ENCODE measurements at regions not wholly inside any gene's neighbourhood (a gene's known extent, or its start where the extent isn't known, plus 50 kb on each side); places are given as distances from the start of the nearest gene placed in this dataset.

DNA sequence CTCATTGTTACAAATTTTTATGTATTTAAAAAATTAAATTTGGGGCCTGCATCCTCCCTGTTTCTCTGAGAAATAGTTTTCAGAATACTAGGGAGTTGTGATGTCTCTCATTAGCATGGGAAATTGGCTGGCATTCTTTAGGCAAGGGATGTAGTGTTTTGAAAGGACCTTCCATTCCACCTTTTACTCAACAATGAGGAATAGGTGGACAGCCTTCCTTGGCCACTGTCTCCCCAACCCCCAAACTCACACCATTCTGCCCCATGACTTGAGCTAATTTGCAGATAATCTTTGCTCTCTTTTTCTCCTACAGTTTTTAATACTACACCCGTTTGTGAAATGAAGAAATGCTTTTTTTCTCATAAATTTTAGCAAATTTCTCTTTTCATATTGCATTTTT is 244.6 kb upstream of the SPRY2 start:
- no peak for DNase-seq (ENCODE audit: low spot score)

DNA sequence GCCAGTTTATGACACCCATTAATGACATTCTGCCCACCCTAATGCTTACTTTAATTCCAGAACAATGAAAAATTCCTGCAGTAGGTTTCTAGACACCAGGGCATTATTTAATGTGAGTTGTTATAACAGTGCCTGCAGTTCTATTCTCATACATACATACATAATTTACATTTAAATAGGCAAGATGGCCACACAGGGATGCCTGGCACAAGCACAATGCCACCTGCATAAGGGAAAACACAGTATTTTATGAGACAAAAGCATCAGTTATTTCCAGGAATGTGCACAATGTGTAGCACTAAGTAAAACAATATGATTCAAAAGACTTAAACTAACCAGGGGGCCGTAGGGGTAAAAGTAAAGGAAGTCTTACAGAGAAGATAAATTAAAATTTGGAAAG is 243.9 kb upstream of the SPRY2 start:
- no peak for DNase-seq (ENCODE audit: low spot score)

DNA sequence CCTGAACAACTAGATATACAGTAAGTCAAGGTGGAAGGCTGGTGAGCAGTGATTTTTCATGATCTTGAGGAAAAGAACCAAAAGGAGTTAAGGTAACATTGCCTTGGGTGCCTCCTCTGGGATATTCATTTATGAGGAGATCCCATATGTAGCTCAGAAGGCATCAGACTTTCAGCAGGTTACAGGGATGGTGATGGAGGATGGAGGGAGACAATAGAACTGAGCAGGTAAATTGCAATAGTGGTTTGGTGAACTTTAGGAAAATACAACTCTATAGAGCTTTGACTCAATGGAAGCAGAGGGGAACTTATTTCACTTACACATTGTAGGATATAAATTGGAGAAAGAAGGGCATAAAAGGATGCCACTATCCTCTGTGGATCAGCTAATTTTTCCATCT is 243.4 kb upstream of the SPRY2 start:
- no peak for DNase-seq (ENCODE audit: low spot score)

DNA sequence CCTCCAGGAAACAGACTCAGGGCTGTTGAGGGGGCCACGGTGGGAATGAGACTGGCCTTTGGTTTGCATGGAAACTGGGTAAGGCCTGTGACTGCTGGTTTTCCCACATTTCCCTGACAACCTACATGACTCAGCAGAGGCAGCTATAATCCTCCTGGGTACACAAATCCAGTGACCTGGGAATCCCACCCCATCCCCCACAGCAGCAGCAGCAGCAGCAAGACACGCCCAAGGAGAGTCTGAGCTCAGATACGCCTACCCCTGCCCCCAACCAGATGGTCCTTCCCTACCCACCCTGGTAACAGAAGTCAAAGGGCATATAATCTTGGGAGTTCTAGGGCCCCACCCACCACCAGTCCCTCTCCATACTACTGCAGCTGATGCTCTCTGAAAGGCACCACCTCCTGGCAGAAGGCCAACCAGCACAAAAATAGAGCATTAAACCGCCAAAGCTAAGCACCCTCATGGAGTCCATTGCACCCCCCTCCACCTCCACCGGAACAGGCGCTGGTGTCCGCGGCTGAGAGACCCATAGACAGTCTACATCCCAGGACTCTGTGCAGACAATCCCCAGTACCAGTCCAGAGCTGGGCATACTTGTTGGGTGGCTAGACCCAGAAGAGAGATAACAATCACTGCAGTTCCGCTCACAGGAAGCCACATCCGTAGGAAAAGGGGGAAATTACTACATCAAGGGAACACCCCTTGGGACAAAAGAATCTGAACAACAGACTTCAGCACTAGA is 237.2 kb upstream of the SPRY2 start:
- DNase-seq (ENCODE audit: low spot score): no peak

DNA sequence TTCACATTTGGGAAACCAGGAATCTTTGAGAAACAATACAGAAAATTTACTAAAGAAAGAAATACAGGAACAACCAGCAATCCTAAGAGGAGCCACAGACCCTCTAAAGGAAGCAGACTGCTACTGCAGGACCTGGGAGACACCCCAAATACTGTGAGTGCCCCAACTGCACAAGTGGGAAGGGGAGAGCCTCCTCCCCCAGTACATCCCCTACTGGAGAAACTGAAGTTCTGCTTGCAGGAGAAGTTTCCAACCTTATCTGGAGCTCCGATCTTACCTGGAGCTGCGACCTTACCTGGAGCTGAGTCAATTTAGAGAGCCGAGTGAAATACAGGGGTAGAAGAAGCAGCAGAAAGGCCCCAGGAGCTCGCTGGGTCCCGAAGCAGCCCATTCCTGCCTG is 236.4 kb upstream of the SPRY2 start:
- DNase-seq (ENCODE audit: low spot score): no peak

DNA sequence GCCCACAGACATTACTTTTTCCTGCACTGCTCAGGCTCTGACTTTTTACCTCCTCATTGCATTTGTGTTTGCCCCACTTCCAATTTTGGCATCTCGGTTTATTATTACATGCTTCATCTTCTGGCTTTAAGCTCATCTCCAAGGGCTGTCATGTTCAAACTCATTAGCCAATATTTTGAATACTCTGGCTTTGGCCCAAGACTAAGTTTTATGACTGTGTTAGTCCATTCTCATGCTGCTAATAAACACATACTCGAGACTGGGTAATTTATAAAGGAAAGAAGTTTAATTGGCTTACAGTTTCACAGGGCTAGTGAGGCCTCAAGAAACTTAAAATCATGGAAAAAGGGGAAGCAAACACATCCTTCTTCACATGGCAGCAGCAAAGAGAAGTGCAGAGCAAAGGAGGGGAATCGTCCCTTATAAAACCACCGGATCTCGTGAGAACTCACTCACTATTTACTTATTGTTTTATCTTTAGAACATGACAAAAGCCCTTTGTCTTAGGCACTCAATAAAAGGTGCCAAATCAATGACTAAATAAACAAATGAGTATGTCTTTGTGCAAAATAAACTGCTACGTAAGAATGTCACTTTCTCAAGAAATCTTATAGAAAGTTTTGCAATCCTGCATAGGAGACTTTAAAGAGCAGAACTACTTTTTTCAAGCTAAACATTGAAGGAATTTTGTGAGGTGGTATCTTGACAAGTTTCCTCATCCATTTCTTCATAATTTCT is 233.4 kb upstream of the SPRY2 start:
- no peak for DNase-seq (ENCODE audit: low spot score)

DNA sequence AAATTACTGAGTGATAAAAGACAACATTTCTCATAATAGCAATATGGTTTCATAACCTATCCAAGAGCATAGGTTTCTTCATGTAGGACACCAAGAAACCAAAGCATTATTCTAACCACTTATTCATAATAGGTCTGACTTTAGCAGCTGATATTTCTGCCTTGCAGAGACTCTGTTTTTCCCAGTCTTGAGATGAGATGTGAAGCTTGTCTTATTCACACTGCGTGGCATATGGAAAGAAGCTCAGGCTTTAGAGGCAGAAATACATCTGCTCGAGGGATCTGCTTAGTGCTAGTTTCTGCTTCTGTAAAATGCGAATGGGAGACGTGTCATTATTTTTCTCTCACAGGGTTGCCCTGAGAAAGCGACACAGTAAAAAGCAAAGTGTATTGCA is 232.0 kb upstream of the SPRY2 start:
- no peak for DNase-seq (ENCODE audit: low spot score)

DNA sequence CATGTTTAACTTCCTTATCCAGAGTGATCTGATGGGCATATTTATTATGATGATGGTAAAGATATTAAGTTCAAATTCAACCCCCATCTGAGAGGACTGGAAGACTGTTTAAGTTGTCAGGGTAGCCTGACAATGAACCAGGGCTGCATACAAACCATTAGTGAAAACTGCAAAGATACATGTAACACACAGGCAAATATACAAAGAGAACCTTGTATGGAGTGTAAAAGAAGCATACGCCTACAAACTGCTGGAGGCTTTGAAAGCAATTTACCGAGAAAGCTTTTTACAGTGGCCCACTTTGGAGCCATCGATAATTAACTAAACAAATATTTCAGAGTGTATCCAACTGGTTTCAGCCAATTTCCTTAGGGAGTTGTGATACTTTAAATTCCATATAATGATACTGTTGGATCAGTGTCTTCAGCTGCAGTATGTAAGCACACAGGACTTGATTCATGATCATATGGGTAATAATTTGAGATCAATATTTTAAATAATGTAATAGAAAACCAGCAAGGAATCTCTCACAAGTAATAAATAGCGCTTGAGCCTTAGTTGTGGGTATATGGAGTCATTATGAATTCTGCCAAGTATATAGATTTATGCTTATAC is 231.5 kb upstream of the SPRY2 start:
- no peak for DNase-seq (ENCODE audit: low spot score)

DNA sequence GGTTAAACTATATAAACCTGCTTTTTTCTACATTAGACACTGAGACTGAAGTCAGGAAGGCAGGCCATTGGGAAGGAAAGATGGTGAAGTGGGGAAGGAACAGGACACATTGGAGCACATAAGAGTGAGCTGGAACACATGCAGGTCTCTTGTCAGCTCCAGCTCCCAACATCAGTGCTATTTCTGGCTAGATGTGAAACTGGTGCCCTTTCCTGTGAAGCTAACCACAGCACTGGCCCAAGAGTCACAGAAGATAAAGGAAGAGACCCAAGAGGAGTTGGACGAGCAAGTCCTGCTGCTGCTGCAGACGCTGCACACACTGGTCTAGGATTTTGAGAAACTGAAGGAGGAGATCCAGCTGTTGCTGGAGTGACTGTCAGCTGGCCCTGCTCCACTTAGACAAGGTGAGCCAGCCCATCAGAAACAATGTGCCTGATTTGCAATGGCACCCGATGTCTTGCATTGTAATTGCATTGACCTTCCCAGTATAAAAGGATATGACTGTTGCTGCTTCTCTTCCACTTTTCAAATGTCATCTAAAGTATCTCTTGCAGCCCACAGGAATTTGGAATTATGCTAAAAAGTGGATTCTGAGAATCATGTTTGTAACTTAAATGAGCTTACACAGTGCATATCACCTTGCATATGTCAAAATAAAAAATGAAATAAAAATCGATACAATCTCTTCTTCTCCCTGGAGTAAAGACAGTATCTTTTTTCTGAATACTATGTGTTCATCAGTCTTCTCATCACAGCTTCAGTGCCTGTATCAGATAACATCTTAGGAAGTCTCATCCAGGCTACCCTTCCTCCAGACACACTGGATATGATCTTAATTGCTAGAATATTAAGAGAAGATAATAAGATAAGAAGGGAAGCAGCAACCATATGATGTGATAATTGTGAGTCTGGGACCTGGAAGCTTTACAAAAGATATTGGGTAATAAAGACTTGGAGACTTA is 230.7 kb upstream of the SPRY2 start:
- DNase-seq (ENCODE audit: low spot score): no peak

DNA sequence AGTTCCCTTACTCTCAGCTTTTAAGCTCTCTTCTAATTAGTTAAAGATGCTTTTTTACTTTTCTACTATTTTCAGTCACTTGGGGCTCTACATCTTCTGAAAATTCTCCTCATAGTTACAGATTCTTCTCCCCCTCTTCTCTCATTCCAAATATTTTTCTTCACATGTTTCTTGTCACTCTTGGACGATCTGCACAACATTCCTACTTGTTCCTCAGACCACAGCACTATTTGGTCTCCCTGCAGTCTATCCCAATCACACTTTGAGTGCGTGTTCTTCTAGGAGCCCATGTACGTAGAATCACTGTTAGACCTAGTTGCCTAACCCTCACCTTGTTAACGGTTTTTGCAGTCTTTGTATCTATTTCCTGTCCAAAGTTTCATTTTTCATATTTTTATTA is 222.5 kb upstream of the SPRY2 start:
- DNase-seq (ENCODE audit: low spot score): no peak

DNA sequence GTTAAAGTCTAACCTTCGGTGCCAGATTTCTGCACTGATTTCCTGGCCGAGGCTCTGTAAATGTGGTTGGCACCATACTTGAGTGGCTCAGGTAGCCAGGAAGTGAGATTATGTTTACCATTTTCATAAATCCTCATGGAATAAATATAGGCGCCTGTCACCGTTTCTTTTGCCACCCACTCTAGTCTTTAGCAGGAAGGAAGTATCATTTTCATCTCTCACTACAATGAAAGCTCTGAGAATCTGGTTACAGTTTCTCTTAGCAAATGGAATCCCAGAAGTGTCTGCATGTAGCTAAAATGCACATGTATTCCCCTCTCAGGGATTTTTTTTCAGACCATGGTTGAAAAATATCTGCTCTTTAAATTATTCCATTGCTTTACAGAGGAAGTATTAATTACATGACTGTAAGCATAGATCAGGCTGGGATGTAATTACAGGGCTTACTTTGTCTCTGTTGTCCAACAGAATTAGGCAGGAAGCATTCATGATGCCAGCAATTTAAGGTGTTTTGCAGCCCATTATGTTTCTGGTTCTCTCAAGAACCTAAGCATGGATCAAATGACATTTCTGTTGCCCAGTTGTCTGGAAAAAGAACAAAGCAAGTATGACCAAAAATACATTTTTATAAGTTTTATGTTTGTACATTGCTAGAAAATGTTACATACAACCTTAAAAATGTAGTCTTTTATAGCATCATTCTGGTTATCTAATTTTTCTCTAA is 221.7 kb upstream of the SPRY2 start:
- no peak for DNase-seq (ENCODE audit: low spot score)

DNA sequence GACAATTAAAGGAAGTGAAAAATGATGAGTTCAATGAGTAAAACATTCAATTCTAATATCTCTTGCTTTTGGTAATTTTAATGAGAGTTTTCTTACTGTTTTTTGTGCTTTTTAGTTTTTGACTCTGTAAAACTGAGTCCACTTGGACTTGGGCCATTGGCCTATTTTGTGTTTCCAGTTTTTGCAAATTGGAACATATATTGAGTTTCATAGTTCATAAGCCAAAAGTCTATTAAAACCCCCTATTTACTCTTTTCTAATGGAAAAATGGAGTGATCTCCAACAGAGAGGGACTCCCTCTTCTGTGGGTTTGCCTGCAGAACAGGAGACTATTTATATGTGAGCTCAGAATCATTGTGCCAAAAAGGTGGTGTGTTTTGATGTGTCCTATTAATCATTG is 219.7 kb upstream of the SPRY2 start:
- DNase-seq (ENCODE audit: low spot score): no peak

DNA sequence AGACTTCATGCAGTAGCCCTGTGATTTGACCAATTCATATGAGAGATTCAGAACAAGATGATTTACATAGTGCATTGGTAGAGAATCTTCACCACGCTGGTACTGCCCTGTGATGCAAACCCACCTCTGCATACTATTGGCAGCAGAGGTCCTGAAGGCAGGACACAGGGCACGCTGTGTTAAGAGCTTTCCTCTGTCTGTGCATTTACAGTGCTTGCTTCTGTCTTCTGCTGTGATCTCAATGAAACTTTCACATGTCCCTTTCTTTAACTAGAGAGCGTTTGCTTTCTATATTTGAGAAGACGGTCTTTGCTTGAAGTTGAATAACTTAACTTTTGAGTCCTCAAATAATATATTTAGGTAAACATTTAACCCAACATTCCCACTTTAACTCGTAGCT is 219.0 kb upstream of the SPRY2 start:
- no peak for DNase-seq (ENCODE audit: low spot score)

DNA sequence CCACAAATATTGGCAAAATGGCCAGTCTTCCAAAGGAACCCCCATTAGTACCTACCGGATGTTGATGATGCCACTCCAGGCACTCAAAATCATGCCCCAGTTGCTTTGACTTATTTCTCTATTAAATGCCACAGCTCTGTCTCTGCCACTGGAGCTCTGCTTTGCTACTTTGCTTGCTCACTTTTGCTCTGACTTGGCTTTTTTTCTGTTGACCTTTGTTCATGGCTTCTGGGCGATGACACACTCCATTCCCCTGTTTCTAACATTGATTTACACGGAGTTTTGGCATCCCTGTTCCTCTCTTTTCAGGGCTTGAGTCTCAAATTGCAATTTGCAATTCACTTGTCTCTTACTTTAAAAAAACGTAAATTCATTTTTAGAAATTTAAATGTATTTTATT is 217.1 kb upstream of the SPRY2 start:
- DNase-seq (ENCODE audit: low spot score): no peak

DNA sequence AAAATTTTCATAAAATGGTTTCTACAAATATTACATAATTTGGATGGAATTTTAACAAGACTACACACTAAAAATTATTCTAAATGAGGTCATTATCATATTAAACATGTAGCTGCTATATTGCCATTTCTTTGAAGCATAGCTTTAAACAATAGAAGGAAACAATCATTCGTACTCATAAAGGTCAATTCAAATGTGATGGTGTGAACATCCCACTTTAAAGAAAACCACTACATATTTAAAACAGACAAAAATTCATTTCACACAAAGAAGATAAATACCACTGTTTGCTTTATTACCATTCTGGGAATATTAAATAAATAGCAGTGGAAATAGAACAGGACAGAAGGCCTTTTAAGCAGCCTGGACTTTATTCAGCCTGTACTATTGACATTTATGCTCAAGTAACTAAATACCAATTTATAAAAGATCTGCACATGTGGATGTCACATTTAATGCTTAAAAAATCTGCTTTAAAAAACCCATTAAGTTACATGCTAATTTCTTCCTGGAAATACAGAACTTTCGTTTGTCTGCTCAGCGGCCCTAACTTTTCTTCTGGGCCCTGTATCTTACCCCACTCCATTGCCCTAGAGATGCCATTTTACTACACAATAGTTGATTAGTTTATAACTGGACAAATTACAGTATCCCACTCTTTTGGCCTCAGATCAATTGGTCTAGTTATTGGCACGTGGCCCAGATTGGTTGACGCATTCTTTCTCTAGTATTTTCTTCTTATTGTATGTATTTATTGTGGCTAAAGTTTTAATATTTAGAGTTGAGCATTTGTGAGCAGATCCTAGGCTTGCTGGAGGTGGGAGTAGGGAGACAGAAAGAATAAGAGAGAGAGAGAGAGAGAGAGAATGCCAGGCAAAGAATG is 215.1 kb upstream of the SPRY2 start:
- no peak for DNase-seq (ENCODE audit: low spot score)

DNA sequence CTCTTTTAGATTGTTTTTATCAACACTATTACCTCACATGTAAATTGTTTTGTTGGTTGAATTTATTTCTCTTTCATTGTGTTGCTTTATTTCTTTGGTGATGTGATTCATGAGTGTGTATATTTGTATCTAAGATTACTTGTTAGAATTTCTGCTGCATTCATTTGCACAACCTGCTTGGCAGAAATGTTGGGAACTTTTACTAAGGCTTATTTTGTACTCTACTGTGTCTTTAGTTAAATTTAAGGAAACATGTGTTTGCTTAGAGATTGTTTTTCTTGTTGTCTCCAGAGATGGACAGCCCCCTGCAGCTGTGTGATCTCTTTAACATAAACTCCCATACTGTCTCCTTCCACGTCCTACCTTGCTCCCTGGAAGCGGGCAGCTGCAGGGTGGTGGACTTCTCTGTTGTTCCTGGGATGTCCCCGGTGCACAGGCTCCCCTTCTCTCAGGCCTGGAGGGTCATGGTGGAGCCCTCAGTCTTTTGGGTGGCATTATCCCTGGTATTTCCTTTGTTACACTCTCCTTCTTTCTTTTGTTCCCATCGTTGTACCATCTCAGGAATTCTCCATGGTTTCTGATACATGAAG is 212.0 kb upstream of the SPRY2 start:
- DNase-seq (ENCODE audit: low spot score): no peak

DNA sequence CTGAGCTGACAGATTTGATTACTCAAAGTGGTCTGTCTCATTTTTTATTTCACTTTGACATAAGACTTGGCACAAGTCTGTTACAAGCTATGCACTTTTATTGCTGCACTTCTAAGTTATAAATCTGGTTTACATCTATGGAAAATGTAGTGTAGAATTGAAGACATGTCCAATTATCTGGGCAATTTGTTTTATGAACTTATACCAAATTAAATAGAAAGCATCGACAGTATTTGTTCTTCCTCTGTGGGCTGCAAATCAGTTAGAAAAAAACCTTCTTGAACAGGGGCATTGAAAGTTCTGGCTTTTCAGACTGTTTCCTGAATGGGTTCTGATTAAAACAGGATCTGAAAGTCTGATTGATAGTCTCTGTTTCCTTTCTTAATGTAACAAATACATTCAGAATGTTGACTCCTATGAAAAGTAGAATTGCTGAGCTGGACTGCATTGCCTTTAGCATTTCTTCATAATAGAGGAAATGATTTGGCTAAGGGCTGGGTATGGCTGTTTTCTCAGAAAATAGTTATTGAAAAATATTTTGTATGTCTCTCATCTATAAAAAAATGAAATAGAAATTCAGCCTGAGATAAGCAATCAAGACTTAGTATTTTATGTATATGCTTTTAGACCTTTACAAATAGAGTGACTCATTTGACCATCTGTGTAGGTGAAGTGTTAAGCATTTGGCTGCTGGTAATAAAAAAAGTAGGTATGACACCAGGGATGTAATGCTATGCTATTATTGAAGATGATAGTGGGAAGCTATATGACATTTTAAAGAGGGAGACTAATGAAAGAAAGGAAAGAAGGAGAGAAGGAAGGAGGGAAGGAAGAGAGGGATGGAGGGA is 210.9 kb upstream of the SPRY2 start:
- DNase-seq (ENCODE audit: low spot score): no peak

DNA sequence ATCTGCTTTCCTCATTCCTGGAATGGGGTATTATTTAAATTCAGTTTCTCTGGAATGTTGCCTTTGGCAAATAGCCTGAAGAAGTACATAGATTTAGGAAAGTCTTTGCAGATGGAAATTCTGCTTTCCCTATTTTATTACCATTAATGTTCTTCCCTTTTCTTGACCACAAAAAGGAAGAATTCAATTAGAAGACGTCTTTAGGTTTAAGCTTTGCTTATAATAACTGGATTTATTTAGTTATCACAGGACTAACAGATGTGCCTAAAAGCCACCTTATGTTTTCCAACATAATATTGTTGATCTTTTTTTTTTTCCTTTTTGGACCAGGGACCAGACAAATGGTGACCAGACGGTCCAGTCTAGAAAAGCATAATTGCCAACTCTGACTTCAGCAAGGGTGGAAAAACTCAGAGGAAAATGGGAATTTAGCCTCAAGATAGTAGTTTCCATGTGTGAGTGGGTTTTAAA is 210.1 kb upstream of the SPRY2 start:
- DNase-seq (ENCODE audit: low spot score): no peak

DNA sequence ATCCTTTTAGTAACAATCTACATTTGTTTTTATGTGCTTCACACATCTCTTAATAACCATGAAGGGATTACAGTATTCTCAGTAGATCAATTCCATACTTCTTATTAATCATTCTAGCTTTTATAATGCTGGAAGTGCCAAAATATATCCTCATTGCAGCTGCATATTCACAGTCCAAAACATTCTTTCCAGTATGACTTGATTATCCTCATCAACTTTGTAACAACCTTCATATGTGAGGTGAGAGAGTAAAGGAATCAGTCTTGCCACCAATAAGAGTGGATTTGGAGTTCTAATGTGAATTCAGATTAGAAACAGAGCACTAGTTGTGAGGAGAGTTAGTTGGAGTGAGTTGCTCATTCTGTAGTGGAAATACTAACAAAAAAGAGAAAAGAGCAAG is 208.0 kb upstream of the SPRY2 start:
- no peak for DNase-seq (ENCODE audit: low spot score)
